ENCODE measurements at regions not wholly inside any gene's neighbourhood (a gene's known extent, or its start where the extent isn't known, plus 50 kb on each side); places are given as distances from the start of the nearest gene placed in this dataset.
"Not testable (repeated sequence)": the region's sequence is repeated elsewhere in the genome, so short reads cannot be mapped to it uniquely, and the experiment has no call there.

- DNase-seq (ENCODE audit: extremely low spot score in 2 of 2), result no peak
- TF ChIP-seq POLR2AphosphoS5 (IDR thresholded peaks at IDR 0.05; ENCODE audit: insufficient read depth in 1 of 2, low read depth in 1 of 2) (no peak), POLR2A (IDR thresholded peaks at IDR 0.05) (no peak)
- Histone ChIP-seq H3K4me3 (no peak overlapping the region), H3K36me3 (no peaks in the 10 kb centered on the region), H3K4me1 (no peaks in the 10 kb centered on the region), H3K27me3 (no peaks in the 10 kb centered on the region), H3K9me3 (no peaks in the 10 kb centered on the region), H3K27ac (no peak overlapping the region)
- intact Hi-C loops (cut with DNase I), result no loop called here
These were observed 324.1 kb downstream of the FAM170A start for GRCh38 chr5:119953474-119953873.

GRCh38 chr5:119954106-119954505, 324.7 kb downstream of the FAM170A start:
- Histone ChIP-seq H3K27ac (no peak overlapping the region), H3K4me3 (no peak overlapping the region), H3K36me3 (no peaks in the 10 kb centered on the region), H3K4me1 (no peaks in the 10 kb centered on the region), H3K27me3 (no peaks in the 10 kb centered on the region), H3K9me3 (no peaks in the 10 kb centered on the region)
- intact Hi-C loops (cut with DNase I), result no loop called here
- TF ChIP-seq POLR2AphosphoS5 (IDR thresholded peaks at IDR 0.05; ENCODE audit: insufficient read depth in 1 of 2, low read depth in 1 of 2) (no peak), CTCF (IDR thresholded peaks at IDR 0.05) (no peak), POLR2A (IDR thresholded peaks at IDR 0.05) (no peak)
- DNase-seq (ENCODE audit: extremely low spot score in 2 of 2), result no peak

GRCh38 chr5:119961993-119962392, 332.6 kb downstream of the FAM170A start:
- intact Hi-C loops (cut with DNase I), result no loop called here
- no peaks in the 10 kb centered on the region for H3K4me1 ChIP-seq
- no peaks in the 10 kb centered on the region for H3K27me3 ChIP-seq
- H3K4me3 ChIP-seq, result no peak overlapping the region
- H3K9me3 ChIP-seq, result no peaks in the 10 kb centered on the region
- H3K36me3 ChIP-seq, result no peaks in the 10 kb centered on the region
- TF ChIP-seq POLR2A (IDR thresholded peaks at IDR 0.05), result no peak
- TF ChIP-seq CTCF (IDR thresholded peaks at IDR 0.05), result no peak
- TF ChIP-seq POLR2AphosphoS5 (IDR thresholded peaks at IDR 0.05; ENCODE audit: insufficient read depth in 1 of 2, low read depth in 1 of 2), result no peak
- DNase-seq (ENCODE audit: extremely low spot score in 2 of 2), result no peak
- no peak overlapping the region for H3K27ac ChIP-seq

GRCh38 chr5:119966028-119966427, 336.7 kb downstream of the FAM170A start:
- Histone ChIP-seq H3K4me1 (no peaks in the 10 kb centered on the region), H3K9me3 (no peaks in the 10 kb centered on the region)
- TF ChIP-seq POLR2A (IDR thresholded peaks at IDR 0.05) (no peak), POLR2AphosphoS5 (IDR thresholded peaks at IDR 0.05; ENCODE audit: insufficient read depth in 1 of 2, low read depth in 1 of 2) (no peak), CTCF (IDR thresholded peaks at IDR 0.05) (no peak)

GRCh38 chr5:119968690-119969089, 339.3 kb downstream of the FAM170A start:
- DNase-seq (ENCODE audit: extremely low spot score in 2 of 2), result no peak
- no peak for TF ChIP-seq POLR2AphosphoS5 (IDR thresholded peaks at IDR 0.05; ENCODE audit: insufficient read depth in 1 of 2, low read depth in 1 of 2)
- no peak for TF ChIP-seq POLR2A (IDR thresholded peaks at IDR 0.05)
- no peak for TF ChIP-seq CTCF (IDR thresholded peaks at IDR 0.05)
- no peaks in the 10 kb centered on the region for H3K27me3 ChIP-seq

More at GRCh38 chr5:119966028-119966427, 336.7 kb downstream of the FAM170A start:
- Histone ChIP-seq H3K27ac (no peak overlapping the region), H3K36me3 (no peaks in the 10 kb centered on the region), H3K27me3 (no peaks in the 10 kb centered on the region), H3K4me3 (no peak overlapping the region)
- DNase-seq (ENCODE audit: extremely low spot score in 2 of 2), result no peak
- intact Hi-C loops (cut with DNase I), result no loop called here

GRCh38 chr5:119987077-119987476, 357.7 kb downstream of the FAM170A start:
- DNase-seq (ENCODE audit: extremely low spot score in 2 of 2); intact Hi-C loops (cut with DNase I); H3K27me3 ChIP-seq; H3K27ac ChIP-seq; H3K4me1 ChIP-seq; H3K36me3 ChIP-seq; H3K9me3 ChIP-seq; H3K4me3 ChIP-seq: not testable (repeated sequence)

More at GRCh38 chr5:119968690-119969089, 339.3 kb downstream of the FAM170A start:
- H3K9me3 ChIP-seq, result no peaks in the 10 kb centered on the region
- H3K4me1 ChIP-seq, result no peaks in the 10 kb centered on the region
- no peaks in the 10 kb centered on the region for H3K36me3 ChIP-seq
- no peak overlapping the region for H3K4me3 ChIP-seq
- intact Hi-C loops (cut with DNase I), result no loop called here
- H3K27ac ChIP-seq, result no peak overlapping the region
